ENCODE measurements at regions not wholly inside any gene's neighbourhood (a gene's known extent, or its start where the extent isn't known, plus 50 kb on each side); places are given as distances from the start of the nearest gene placed in this dataset.
"Not testable (repeated sequence)": the region's sequence is repeated elsewhere in the genome, so short reads cannot be mapped to it uniquely, and the experiment has no call there.

DNA sequence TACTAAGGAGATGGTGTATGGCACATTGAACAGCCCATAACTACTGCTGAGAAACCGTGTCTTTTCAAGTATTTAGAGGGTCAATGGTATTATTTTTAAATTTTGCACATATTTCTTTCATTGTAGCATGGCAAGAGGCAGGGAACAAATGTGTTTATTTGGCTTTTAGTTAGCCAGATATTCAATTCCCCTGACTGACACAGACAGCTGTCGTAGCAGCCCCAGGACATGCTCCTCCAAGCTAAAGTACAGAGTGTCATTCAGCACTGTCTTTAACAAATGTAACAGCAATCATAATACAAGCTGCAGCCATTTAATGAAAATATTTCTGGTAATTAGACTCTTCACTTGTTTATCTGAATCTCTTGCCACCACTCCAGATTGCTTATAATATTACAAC is 687.1 kb downstream of the KLHL13 start:
- Mint-ChIP-seq H3K27me3 (ENCODE audit: low read depth) (no peaks in the 10 kb centered on the region), H3K9me3 (peaks cover 24% of the 10 kb centered on the region), H3K27ac (no peak overlapping the region), H3K4me1 (no peaks in the 10 kb centered on the region), H3K4me3 (no peak overlapping the region), H3K36me3 (no peaks in the 10 kb centered on the region)
- TF ChIP-seq, protein P1, sequence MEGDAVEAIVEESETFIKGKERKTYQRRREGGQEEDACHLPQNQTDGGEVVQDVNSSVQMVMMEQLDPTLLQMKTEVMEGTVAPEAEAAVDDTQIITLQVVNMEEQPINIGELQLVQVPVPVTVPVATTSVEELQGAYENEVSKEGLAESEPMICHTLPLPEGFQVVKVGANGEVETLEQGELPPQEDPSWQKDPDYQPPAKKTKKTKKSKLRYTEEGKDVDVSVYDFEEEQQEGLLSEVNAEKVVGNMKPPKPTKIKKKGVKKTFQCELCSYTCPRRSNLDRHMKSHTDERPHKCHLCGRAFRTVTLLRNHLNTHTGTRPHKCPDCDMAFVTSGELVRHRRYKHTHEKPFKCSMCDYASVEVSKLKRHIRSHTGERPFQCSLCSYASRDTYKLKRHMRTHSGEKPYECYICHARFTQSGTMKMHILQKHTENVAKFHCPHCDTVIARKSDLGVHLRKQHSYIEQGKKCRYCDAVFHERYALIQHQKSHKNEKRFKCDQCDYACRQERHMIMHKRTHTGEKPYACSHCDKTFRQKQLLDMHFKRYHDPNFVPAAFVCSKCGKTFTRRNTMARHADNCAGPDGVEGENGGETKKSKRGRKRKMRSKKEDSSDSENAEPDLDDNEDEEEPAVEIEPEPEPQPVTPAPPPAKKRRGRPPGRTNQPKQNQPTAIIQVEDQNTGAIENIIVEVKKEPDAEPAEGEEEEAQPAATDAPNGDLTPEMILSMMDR (IDR thresholded peaks at IDR 0.05; ENCODE audit: unreplicated experiment) = no peak
- DNase-seq (ENCODE audit: low spot score in 2 of 2, unreplicated experiment in 2 of 2) = no peak

DNA sequence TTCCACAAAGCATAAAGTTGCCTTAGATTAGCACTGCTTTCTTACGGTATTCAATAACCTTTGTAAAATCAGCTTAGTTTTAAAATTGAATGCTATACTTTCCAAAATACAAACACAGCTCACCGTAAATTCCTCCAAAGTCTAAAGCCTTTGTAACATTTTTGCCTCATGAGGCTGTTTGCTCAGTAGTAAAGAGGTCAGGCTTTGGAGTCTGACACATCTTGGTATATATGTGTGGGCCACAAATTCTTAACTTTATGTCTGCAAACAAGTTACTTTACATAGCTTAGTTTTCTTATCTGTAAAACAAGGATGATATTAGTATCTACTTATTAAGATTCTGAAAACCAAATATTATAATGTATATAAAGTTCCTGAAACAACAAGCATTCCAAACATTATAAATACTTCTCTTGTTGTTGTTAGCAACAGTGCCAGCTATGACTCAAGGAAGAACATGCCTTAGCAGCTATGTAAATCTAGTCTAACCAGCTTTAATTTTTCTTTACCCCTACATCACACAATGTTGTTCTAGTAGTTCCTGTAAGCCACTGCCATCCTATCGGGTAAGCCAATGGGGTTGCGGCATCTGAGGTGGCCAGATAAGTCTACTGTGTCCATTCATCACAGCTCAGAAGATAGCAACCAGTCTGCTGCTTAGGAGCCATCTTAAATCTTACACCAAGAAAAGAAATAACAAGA is 709.0 kb downstream of the KLHL13 start:
- no peak overlapping the region for H3K4me3 Mint-ChIP-seq

DNA sequence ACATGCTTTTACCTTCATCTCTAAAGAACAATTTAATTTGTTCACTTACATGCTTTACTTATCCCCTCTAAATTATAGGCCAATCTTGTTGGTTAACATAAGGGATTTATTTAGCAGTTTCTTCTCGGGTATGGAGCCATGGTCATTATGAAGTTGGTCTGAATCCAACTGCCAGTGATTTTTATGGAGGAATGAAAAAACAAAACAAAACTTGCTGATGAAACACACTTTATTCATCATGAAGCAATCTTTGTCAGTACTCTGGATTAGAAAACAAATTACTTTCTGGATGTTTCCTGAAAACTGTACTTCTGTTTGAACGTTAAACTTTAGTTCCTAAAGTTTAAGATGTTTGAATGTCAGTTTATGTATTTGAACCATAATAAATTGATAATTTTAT is 715.8 kb downstream of the KLHL13 start:
- TF ChIP-seq, protein P1 (IDR thresholded peaks at IDR 0.05; ENCODE audit: unreplicated experiment) = no peak
- Mint-ChIP-seq H3K36me3 (no peaks in the 10 kb centered on the region), H3K9me3 (peaks cover 18% of the 10 kb centered on the region), H3K27me3 (ENCODE audit: low read depth) (no peaks in the 10 kb centered on the region), H3K4me3 (no peak overlapping the region), H3K4me1 (no peaks in the 10 kb centered on the region), H3K27ac (no peak overlapping the region)
- no peak for DNase-seq (ENCODE audit: low spot score in 2 of 2, unreplicated experiment in 2 of 2)

More for the DNA sequence above, 709.0 kb downstream of the KLHL13 start:
- Mint-ChIP-seq H3K36me3 (no peaks in the 10 kb centered on the region), H3K27me3 (ENCODE audit: low read depth) (no peaks in the 10 kb centered on the region), H3K9me3 (peaks cover 32% of the 10 kb centered on the region), H3K4me1 (no peaks in the 10 kb centered on the region), H3K27ac (no peak overlapping the region)
- TF ChIP-seq, protein P1 (IDR thresholded peaks at IDR 0.05; ENCODE audit: unreplicated experiment) = no peak
- no peak for DNase-seq (ENCODE audit: low spot score in 2 of 2, unreplicated experiment in 2 of 2)

- TF ChIP-seq, protein P1 (IDR thresholded peaks at IDR 0.05; ENCODE audit: unreplicated experiment) = no peak
- Mint-ChIP-seq H3K27me3 (ENCODE audit: low read depth) (no peaks in the 10 kb centered on the region), H3K4me1 (no peaks in the 10 kb centered on the region), H3K27ac (no peak overlapping the region), H3K36me3 (no peaks in the 10 kb centered on the region), H3K4me3 (no peak overlapping the region), H3K9me3 (peaks cover 18% of the 10 kb centered on the region)
- DNase-seq (ENCODE audit: low spot score in 2 of 2, unreplicated experiment in 2 of 2) = no peak
Measured at GRCh38 chrX:117400005-117400404, 716.6 kb downstream of the KLHL13 start.

- Mint-ChIP-seq H3K4me3 (no peak overlapping the region), H3K27me3 (ENCODE audit: low read depth) (no peaks in the 10 kb centered on the region), H3K36me3 (no peaks in the 10 kb centered on the region), H3K27ac (no peak overlapping the region), H3K9me3 (peaks cover 18% of the 10 kb centered on the region), H3K4me1 (no peaks in the 10 kb centered on the region)
- TF ChIP-seq, protein P1 (IDR thresholded peaks at IDR 0.05; ENCODE audit: unreplicated experiment) = no peak
- no peak for DNase-seq (ENCODE audit: low spot score in 2 of 2, unreplicated experiment in 2 of 2)
Measured at GRCh38 chrX:117397844-117398243, 718.8 kb downstream of the KLHL13 start.

DNA sequence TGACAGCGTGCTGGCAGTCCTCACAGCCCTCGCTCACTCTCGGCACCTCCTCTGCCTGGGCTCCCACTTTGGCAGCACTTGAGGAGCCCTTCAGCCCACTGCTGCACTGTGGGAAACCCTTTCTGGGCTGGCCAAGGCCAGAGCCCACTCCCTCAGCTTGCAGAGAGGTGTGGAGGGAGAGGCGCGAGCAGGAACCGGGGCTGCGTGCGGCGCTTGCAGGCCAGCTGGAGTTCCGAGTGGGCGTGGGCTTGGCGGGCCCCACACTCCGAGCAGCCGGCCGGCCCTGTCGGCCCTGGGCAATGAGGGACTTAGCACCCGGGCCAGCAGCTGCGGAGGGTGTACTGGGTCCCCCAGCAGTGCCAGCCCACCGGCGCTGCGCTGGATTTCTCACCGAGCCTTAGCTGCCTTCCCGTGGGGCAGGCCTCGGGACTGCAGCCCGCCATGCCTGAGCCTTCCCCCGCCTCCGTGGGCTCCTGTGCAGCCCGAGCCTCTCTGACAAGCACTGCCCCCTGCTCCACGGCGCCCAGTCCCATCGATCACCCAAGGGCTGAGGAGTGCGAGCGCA is 722.0 kb downstream of the KLHL13 start:
- H3K27ac Mint-ChIP-seq; H3K4me1 Mint-ChIP-seq; H3K4me3 Mint-ChIP-seq; H3K27me3 Mint-ChIP-seq (ENCODE audit: low read depth); H3K36me3 Mint-ChIP-seq; DNase-seq (ENCODE audit: low spot score in 2 of 2, unreplicated experiment in 2 of 2): not testable (repeated sequence)
- H3K9me3 Mint-ChIP-seq = peaks cover 22% of the 10 kb centered on the region

- H3K9me3 Mint-ChIP-seq = peaks cover 11% of the 10 kb centered on the region
- H3K27ac Mint-ChIP-seq; DNase-seq (ENCODE audit: low spot score in 2 of 2, unreplicated experiment in 2 of 2); H3K4me1 Mint-ChIP-seq; H3K27me3 Mint-ChIP-seq (ENCODE audit: low read depth); H3K4me3 Mint-ChIP-seq; H3K36me3 Mint-ChIP-seq: not testable (repeated sequence)
Measured at GRCh38 chrX:117392360-117392759, 724.2 kb downstream of the KLHL13 start.

Measured in mesothelial cell of epicardium (in vitro differentiated cells).